Astrocyte (in vitro differentiated cells and primary cell): ENCODE measurements at regions not wholly inside any gene's neighbourhood (a gene's known extent, or its start where the extent isn't known, plus 50 kb on each side); places are given as distances from the start of the nearest gene placed in this dataset.

Experiments
- EZH2 ChIP-seq: IDR thresholded peaks from 2 replicates; pipeline ENCODE4 v1.6.1; 2012; ENCODE audit warnings: mild to moderate bottlenecking, low read length, inconsistent platforms; ENCODE audit not compliant: insufficient read depth
- TF ChIP-seq, protein P1 (sequence below): IDR thresholded peaks from 2 replicates; pipeline ENCODE4 v1.5.1; 2011; ENCODE audit warnings: low read depth, mild to moderate bottlenecking, inconsistent platforms, low read length, moderate library complexity; ENCODE audit not compliant: insufficient read depth

DNA sequence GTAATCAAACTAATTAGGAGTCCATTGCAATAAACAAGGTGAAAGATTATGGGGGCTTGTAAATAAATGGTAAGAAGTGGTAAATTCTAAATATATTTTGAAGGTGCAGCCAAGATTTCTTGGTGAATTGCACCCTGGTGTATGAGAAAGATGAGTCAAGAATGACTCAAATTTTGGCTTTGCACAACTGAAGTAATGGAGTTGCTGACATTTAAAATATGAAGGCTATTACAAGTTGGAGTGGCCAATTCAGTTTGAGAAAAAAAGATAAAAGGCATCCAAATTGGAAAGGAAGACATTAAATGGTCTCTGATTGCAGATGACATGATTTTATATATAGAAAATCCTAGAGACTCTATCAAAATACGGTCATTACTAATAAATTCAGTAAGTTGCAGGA, 2330.6 kb downstream of the MAT2B start:
- TF ChIP-seq, protein P1, sequence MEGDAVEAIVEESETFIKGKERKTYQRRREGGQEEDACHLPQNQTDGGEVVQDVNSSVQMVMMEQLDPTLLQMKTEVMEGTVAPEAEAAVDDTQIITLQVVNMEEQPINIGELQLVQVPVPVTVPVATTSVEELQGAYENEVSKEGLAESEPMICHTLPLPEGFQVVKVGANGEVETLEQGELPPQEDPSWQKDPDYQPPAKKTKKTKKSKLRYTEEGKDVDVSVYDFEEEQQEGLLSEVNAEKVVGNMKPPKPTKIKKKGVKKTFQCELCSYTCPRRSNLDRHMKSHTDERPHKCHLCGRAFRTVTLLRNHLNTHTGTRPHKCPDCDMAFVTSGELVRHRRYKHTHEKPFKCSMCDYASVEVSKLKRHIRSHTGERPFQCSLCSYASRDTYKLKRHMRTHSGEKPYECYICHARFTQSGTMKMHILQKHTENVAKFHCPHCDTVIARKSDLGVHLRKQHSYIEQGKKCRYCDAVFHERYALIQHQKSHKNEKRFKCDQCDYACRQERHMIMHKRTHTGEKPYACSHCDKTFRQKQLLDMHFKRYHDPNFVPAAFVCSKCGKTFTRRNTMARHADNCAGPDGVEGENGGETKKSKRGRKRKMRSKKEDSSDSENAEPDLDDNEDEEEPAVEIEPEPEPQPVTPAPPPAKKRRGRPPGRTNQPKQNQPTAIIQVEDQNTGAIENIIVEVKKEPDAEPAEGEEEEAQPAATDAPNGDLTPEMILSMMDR: no peak
- no peak for TF ChIP-seq EZH2
